Spleen (tissue), 11 donors: ENCODE measurements at regions not wholly inside any gene's neighbourhood (a gene's known extent, or its start where the extent isn't known, plus 50 kb on each side); places are given as distances from the start of the nearest gene placed in this dataset.

Experiments used
- DNase-seq: peaks from one replicate; pipeline ENCODE4 v3.0.0-alpha.2; 2020
- H3K27ac ChIP-seq, 8 donors: fragments of 200-600 bp; sonication (generic) in 7 of 8; 1 replicate in 4 of 8; 2 replicates in 4 of 8; pipeline versions ENCODE4 v1.5.0 to v1.8.0; 2016 to 2021; ENCODE audit warnings: inconsistent platforms in 4 of 8, mild to moderate bottlenecking in 4 of 8, moderate library complexity in 1 of 8
- H3K27me3 ChIP-seq, 7 donors: fragments of 200-600 bp; sonication (generic) in 6 of 7; replicated peaks in 1 of 7; 1 replicate in 4 of 7; 2 replicates in 3 of 7; pipeline versions ENCODE4 v1.5.0 to v1.8.0; 2016 to 2021; ENCODE audit warnings: inconsistent platforms in 3 of 7, mild to moderate bottlenecking in 1 of 7
- H3K36me3 ChIP-seq, 6 donors: fragments of 200-600 bp; sonication (generic) in 5 of 6; 1 replicate in 4 of 6; 2 replicates in 2 of 6; pipeline versions ENCODE4 v1.5.0 to v1.8.0; 2016 to 2021; ENCODE audit warnings: inconsistent platforms in 2 of 6
- H3K4me1 ChIP-seq, 6 donors: fragments of 200-600 bp; sonication (generic) in 5 of 6; 1 replicate in 3 of 6; 2 replicates in 3 of 6; pipeline versions ENCODE4 v1.5.0 to v1.8.0; 2016 to 2021; ENCODE audit warnings: inconsistent platforms in 3 of 6
- H3K4me3 ChIP-seq, 8 donors: fragments of 200-600 bp; sonication (generic) in 7 of 8; 1 replicate in 4 of 8; 2 replicates in 4 of 8; pipeline versions ENCODE4 v1.5.0 to v1.8.0; 2016 to 2021; ENCODE audit warnings: inconsistent platforms in 4 of 8, mild to moderate bottlenecking in 4 of 8, moderate library complexity in 2 of 8
- H3K9me3 ChIP-seq, 8 donors: fragments of 200-600 bp; sonication (generic) in 7 of 8; 1 replicate in 4 of 8; 2 replicates in 4 of 8; pipeline versions ENCODE4 v1.5.0 to v1.8.0; 2016 to 2021; ENCODE audit warnings: inconsistent platforms in 4 of 8
- POLR2A ChIP-seq, 3 donors: fragments of 450-650 bp; IDR thresholded peaks; one replicate each; pipeline ENCODE4 v1.5.1; 2017; ENCODE audit warnings: antibody characterized with exemption in 3 of 3, mild to moderate bottlenecking in 1 of 3
- POLR2AphosphoS5 ChIP-seq, 3 donors: sonication (generic); formaldehyde crosslinking; IDR thresholded peaks; one replicate each; pipeline ENCODE4 v1.5.1; 2017; ENCODE audit warnings: antibody characterized with exemption in 3 of 3
- WGBS, 5 donors: extraction: QIAGEN DNeasy Blood & Tissue Kit in 3 of 5; methylation state at CpG; one replicate each; pipeline versions ENCODE4 v1.1.5 to v1.1.7; 2013 to 2018; 5-methylcytosine and 5-hydroxymethylcytosine counted together
- intact Hi-C: fragments of 100-400 bp; cut with DNase I; formaldehyde crosslinking; loops from one replicate; pipeline ENCODE4 v1.15.0; 2023; ENCODE audit warnings: low total_unique reads
- small RNA-seq, 4 donors: library from RNA; depleted of rRNA; stranded (forward); fragments of <200 nt; gene quantifications; one replicate each; pipeline ENCODE3, GENCODE V24; 2016
- TF ChIP-seq, protein P1 (sequence below), 11 experiments: fragments of 200-600 bp in 7 of 11; fragments of 450-650 bp in 4 of 11; sonication (generic) in 4 of 11; IDR thresholded peaks in 8 of 11; conservative IDR thresholded peaks in 3 of 11; 1 replicate in 7 of 11; 2 replicates in 4 of 11; pipeline versions ENCODE4 v1.4.0 to v1.8.0; 2016 to 2021; ENCODE audit warnings: antibody characterized with exemption in 11 of 11, inconsistent platforms in 4 of 11, mild to moderate bottlenecking in 1 of 11
- donor health status: healthy with polysubstance abuse.
- donor health status: DM: no; HTN: no; CAD: no; lungs with moderate emphysema.
- donor health status: DM: no; HTN: no; CAD: no.
- donor health status: Bipolar disorder and iron deficiency.
- donor health status: healthy.
- donor health status: DM: no; HTN: no; CAD: no.
- donor health status: DM: yes; HTN: yes; CAD: no.

DNA sequence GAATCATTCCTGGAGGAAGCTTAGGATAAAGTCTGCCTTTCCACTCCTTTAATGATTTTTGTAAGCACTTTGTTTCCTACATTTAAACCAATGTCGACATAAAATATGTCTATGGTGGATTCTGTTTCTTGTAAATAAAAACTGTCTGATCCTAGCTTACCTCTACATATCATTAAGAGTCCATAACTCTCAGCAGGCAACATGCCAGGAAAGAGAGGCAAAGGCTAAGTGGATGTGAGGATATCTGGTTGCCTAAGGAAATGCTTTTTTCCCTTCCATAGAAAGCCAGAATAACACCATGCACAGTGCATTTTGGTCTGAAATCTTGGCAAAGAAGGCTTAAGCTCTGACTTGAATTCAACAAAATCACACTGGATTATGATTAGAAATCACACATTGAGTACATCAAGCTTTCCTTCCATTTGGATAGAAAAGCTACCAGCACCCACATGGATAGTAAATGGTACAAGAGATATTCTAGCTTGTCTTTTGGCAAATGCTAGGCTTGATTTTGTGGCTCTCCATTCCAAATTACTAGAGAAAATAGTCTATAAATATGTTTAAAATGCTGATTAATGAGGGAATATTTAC, 57.0 kb upstream of the CNTN1 start:
- intact Hi-C loops: no loop called here
- H3K36me3 ChIP-seq: no peaks in the 10 kb centered on the region
- 69 to 89% (median 73%) methylated on average over 1 of the region's 1 CpG for WGBS, 5 donors
- TF ChIP-seq POLR2A (IDR thresholded peaks at IDR 0.05) (no peak), POLR2AphosphoS5 (IDR thresholded peaks at IDR 0.05) (no peak)
- TF ChIP-seq, protein P1, sequence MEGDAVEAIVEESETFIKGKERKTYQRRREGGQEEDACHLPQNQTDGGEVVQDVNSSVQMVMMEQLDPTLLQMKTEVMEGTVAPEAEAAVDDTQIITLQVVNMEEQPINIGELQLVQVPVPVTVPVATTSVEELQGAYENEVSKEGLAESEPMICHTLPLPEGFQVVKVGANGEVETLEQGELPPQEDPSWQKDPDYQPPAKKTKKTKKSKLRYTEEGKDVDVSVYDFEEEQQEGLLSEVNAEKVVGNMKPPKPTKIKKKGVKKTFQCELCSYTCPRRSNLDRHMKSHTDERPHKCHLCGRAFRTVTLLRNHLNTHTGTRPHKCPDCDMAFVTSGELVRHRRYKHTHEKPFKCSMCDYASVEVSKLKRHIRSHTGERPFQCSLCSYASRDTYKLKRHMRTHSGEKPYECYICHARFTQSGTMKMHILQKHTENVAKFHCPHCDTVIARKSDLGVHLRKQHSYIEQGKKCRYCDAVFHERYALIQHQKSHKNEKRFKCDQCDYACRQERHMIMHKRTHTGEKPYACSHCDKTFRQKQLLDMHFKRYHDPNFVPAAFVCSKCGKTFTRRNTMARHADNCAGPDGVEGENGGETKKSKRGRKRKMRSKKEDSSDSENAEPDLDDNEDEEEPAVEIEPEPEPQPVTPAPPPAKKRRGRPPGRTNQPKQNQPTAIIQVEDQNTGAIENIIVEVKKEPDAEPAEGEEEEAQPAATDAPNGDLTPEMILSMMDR (IDR thresholded peaks at IDR 0.05 in 8 of 11, conservative IDR thresholded peaks at IDR 0.05 in 3 of 11): no peak
- DNase-seq: no peak
- no peak overlapping the region for H3K4me3 ChIP-seq
- H3K9me3 ChIP-seq: peaks cover 0 to 15% (median 0%) of the 10 kb centered on the region in 8 donors
- H3K27ac ChIP-seq: no peak overlapping the region
- no peaks in the 10 kb centered on the region for H3K27me3 ChIP-seq
- H3K4me1 ChIP-seq: no peaks in the 10 kb centered on the region

Small RNA genes lying in the stretch of these regions (small RNA-seq; reads per million reads assigned to genes)
- gene RNU6-713P: 0 reads per million in 4 donors
